ENCODE measurements at regions not wholly inside any gene's neighbourhood (a gene's known extent, or its start where the extent isn't known, plus 50 kb on each side); places are given as distances from the start of the nearest gene placed in this dataset.

GRCh38 chr16:5396880-5397279 lies 299.3 kb upstream of the EEF2KMT start:
- TF ChIP-seq POLR2A (IDR thresholded peaks at IDR 0.05), result no peak
- TF ChIP-seq CTCF (IDR thresholded peaks at IDR 0.05), result no peak
- TF ChIP-seq POLR2AphosphoS5 (IDR thresholded peaks at IDR 0.05; ENCODE audit: insufficient read depth in 1 of 2, low read depth in 1 of 2), result no peak

Measured in vagina (tissue), 2 donors.